ENCODE measurements at regions not wholly inside any gene's neighbourhood (a gene's known extent, or its start where the extent isn't known, plus 50 kb on each side); places are given as distances from the start of the nearest gene placed in this dataset.

DNA sequence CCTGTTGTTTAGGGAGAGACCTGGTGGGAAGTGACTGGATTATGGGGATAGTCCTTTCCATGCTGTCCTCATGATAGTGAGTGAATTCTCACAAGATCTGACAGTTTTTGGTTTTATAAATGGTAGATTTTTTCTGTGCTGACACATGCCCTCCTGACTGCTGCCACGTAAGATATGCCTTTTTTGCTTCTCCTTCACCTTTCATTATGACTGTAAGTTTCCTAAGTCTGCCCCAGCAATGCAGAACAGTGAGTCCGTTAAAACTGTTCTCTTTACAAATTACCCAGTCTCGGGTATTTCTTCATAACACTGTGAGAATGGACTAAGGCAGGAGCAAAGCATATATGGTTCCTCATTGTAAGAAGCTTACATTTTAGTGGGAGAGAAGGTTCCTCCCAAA lies 1727.2 kb downstream of the NCAM2 start (continued):
- TF ChIP-seq, protein P1, sequence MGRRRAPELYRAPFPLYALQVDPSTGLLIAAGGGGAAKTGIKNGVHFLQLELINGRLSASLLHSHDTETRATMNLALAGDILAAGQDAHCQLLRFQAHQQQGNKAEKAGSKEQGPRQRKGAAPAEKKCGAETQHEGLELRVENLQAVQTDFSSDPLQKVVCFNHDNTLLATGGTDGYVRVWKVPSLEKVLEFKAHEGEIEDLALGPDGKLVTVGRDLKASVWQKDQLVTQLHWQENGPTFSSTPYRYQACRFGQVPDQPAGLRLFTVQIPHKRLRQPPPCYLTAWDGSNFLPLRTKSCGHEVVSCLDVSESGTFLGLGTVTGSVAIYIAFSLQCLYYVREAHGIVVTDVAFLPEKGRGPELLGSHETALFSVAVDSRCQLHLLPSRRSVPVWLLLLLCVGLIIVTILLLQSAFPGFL (CRISPR knock-in tag; IDR thresholded peaks at IDR 0.05; ENCODE audit: borderline replicate concordance), result no peak
- TF ChIP-seq, protein P2, sequence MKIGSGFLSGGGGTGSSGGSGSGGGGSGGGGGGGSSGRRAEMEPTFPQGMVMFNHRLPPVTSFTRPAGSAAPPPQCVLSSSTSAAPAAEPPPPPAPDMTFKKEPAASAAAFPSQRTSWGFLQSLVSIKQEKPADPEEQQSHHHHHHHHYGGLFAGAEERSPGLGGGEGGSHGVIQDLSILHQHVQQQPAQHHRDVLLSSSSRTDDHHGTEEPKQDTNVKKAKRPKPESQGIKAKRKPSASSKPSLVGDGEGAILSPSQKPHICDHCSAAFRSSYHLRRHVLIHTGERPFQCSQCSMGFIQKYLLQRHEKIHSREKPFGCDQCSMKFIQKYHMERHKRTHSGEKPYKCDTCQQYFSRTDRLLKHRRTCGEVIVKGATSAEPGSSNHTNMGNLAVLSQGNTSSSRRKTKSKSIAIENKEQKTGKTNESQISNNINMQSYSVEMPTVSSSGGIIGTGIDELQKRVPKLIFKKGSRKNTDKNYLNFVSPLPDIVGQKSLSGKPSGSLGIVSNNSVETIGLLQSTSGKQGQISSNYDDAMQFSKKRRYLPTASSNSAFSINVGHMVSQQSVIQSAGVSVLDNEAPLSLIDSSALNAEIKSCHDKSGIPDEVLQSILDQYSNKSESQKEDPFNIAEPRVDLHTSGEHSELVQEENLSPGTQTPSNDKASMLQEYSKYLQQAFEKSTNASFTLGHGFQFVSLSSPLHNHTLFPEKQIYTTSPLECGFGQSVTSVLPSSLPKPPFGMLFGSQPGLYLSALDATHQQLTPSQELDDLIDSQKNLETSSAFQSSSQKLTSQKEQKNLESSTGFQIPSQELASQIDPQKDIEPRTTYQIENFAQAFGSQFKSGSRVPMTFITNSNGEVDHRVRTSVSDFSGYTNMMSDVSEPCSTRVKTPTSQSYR (CRISPR knock-in tag; IDR thresholded peaks at IDR 0.05), result no peak
- TF ChIP-seq, protein P3, sequence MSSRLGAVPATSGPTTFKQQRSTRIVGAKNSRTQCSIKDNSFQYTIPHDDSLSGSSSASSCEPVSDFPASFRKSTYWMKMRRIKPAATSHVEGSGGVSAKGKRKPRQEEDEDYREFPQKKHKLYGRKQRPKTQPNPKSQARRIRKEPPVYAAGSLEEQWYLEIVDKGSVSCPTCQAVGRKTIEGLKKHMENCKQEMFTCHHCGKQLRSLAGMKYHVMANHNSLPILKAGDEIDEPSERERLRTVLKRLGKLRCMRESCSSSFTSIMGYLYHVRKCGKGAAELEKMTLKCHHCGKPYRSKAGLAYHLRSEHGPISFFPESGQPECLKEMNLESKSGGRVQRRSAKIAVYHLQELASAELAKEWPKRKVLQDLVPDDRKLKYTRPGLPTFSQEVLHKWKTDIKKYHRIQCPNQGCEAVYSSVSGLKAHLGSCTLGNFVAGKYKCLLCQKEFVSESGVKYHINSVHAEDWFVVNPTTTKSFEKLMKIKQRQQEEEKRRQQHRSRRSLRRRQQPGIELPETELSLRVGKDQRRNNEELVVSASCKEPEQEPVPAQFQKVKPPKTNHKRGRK (CRISPR knock-in tag; IDR thresholded peaks at IDR 0.05; ENCODE audit: borderline replicate concordance), result no peak
- TF ChIP-seq NR1H2 (CRISPR knock-in tag; IDR thresholded peaks at IDR 0.05), result no peak
- no peak for TF ChIP-seq KAT7 (CRISPR knock-in tag; IDR thresholded peaks at IDR 0.05; ENCODE audit: borderline replicate concordance)
- no peak for TF ChIP-seq RORB (CRISPR knock-in tag; IDR thresholded peaks at IDR 0.05)
- no peak for TF ChIP-seq ETV6 (CRISPR knock-in tag; IDR thresholded peaks at IDR 0.05)
- TF ChIP-seq, protein P4, sequence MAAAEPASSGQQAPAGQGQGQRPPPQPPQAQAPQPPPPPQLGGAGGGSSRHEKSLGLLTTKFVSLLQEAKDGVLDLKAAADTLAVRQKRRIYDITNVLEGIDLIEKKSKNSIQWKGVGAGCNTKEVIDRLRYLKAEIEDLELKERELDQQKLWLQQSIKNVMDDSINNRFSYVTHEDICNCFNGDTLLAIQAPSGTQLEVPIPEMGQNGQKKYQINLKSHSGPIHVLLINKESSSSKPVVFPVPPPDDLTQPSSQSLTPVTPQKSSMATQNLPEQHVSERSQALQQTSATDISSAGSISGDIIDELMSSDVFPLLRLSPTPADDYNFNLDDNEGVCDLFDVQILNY (CRISPR knock-in tag; IDR thresholded peaks at IDR 0.05), result no peak

DNA sequence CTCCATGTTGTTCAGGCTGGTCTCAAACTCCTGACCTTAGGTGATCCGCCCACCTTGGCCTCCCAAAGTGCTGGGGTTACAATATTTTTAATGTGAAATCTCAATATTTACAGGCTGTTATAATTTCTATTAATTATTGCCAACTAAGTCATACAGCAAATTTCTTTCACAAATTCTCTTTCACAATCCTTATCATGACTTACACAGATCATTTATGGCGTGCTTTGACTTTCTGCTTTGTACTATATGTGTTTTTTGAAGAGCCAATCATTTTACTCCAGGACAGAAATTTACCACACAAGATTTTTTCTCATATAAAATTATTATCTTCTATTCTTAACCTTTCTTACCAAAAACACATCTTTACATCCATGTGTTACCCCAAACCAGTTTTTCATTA lies 1729.9 kb downstream of the NCAM2 start:
- no peak for TF ChIP-seq CREM (CRISPR knock-in tag; IDR thresholded peaks at IDR 0.05)
- no peak for TF ChIP-seq SMAD4 (CRISPR knock-in tag; IDR thresholded peaks at IDR 0.05)
- no peak for TF ChIP-seq KAT7 (CRISPR knock-in tag; IDR thresholded peaks at IDR 0.05; ENCODE audit: borderline replicate concordance)
- no peak for TF ChIP-seq ELF4 (CRISPR knock-in tag; IDR thresholded peaks at IDR 0.05; ENCODE audit: low read depth)
- no peak for TF ChIP-seq ZNF416 (CRISPR knock-in tag; IDR thresholded peaks at IDR 0.05)
- TF ChIP-seq, protein P4 (CRISPR knock-in tag; IDR thresholded peaks at IDR 0.05), result no peak
- TF ChIP-seq SOX15 (CRISPR knock-in tag; IDR thresholded peaks at IDR 0.05), result no peak
- no peak for TF ChIP-seq ZBTB21 (CRISPR knock-in tag; IDR thresholded peaks at IDR 0.05; ENCODE audit: borderline replicate concordance)
- TF ChIP-seq ZNF671 (CRISPR knock-in tag; IDR thresholded peaks at IDR 0.05), result no peak
- no peak for TF ChIP-seq ZNF121 (CRISPR knock-in tag; IDR thresholded peaks at IDR 0.05)
- no peak for TF ChIP-seq GABPB1 (CRISPR knock-in tag; IDR thresholded peaks at IDR 0.05)
- TF ChIP-seq, protein P5, sequence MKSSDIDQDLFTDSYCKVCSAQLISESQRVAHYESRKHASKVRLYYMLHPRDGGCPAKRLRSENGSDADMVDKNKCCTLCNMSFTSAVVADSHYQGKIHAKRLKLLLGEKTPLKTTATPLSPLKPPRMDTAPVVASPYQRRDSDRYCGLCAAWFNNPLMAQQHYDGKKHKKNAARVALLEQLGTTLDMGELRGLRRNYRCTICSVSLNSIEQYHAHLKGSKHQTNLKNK (CRISPR knock-in tag; IDR thresholded peaks at IDR 0.05), result no peak
- no peak for TF ChIP-seq ETV6 (CRISPR knock-in tag; IDR thresholded peaks at IDR 0.05)
- no peak for TF ChIP-seq SMAD3 (CRISPR knock-in tag; IDR thresholded peaks at IDR 0.05; ENCODE audit: borderline replicate concordance)
- no peak for TF ChIP-seq FOXP1 (CRISPR knock-in tag; IDR thresholded peaks at IDR 0.05; ENCODE audit: borderline replicate concordance)
- TF ChIP-seq, protein P6, sequence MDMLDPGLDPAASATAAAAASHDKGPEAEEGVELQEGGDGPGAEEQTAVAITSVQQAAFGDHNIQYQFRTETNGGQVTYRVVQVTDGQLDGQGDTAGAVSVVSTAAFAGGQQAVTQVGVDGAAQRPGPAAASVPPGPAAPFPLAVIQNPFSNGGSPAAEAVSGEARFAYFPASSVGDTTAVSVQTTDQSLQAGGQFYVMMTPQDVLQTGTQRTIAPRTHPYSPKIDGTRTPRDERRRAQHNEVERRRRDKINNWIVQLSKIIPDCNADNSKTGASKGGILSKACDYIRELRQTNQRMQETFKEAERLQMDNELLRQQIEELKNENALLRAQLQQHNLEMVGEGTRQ (CRISPR knock-in tag; IDR thresholded peaks at IDR 0.05), result no peak
- TF ChIP-seq MYBL2 (CRISPR knock-in tag; IDR thresholded peaks at IDR 0.05), result no peak
- no peak overlapping the region for H3K4me3 Mint-ChIP-seq
- CTCF ChIA-PET, result no interaction called here
- no peak overlapping the region for H3K27ac Mint-ChIP-seq
- H3K27me3 Mint-ChIP-seq (ENCODE audit: low read depth), result no peaks in the 10 kb centered on the region
- no peak for DNase-seq (ENCODE audit: low spot score)
- H3K4me1 Mint-ChIP-seq, result no peaks in the 10 kb centered on the region
- H3K9me3 Mint-ChIP-seq, result peaks cover 79% of the 10 kb centered on the region
- ATAC-seq, result no peak
- POLR2A ChIA-PET, result no interaction called here
- H3K36me3 Mint-ChIP-seq, result peaks cover 66% of the 10 kb centered on the region

Measured in WTC11 (cell line).